ENCODE measurements at regions not wholly inside any gene's neighbourhood (a gene's known extent, or its start where the extent isn't known, plus 50 kb on each side); places are given as distances from the start of the nearest gene placed in this dataset. TPM values are rescaled to one million over a fixed set of nuclear protein-coding genes. Genes with fewer than 3 reads are reported as not detected.
"Not testable (repeated sequence)": the region's sequence is repeated elsewhere in the genome, so short reads cannot be mapped to it uniquely, and the experiment has no call there.

DNA sequence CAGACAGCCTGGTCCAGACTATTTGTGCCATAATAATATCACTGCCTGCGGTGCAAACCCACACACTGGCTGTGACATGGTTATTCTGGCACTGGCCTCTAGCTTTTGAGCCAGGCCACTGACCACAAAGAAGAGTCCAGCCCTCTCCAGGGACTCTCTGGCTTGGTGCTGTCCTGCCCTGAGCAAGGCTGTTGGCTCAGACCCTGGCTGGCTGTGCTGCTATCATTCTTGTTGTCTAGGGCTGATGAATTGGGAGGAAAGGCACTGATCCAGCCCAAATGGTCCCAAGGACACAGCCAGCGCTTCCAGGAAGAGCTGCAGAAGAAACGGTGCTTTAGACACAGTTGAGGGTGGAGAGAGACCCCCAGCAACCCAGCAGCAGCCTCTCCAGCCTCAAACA, 80.8 kb downstream of the TMEM130 start:
- Histone ChIP-seq H3K36me3 (no peaks in the 10 kb centered on the region), H3K9me3 (no peaks in the 10 kb centered on the region), H3K4me3 (no peak overlapping the region), H3K27ac (no peak overlapping the region), H3K4me1 (no peaks in the 10 kb centered on the region), H3K27me3 (no peaks in the 10 kb centered on the region)
- intact Hi-C loops (cut with DNase I; ENCODE audit: low total_unique reads), result no loop called here
- DNase-seq, result no peak
- TF ChIP-seq POLR2A (IDR thresholded peaks at IDR 0.05), result no peak
- TF ChIP-seq, protein P1, sequence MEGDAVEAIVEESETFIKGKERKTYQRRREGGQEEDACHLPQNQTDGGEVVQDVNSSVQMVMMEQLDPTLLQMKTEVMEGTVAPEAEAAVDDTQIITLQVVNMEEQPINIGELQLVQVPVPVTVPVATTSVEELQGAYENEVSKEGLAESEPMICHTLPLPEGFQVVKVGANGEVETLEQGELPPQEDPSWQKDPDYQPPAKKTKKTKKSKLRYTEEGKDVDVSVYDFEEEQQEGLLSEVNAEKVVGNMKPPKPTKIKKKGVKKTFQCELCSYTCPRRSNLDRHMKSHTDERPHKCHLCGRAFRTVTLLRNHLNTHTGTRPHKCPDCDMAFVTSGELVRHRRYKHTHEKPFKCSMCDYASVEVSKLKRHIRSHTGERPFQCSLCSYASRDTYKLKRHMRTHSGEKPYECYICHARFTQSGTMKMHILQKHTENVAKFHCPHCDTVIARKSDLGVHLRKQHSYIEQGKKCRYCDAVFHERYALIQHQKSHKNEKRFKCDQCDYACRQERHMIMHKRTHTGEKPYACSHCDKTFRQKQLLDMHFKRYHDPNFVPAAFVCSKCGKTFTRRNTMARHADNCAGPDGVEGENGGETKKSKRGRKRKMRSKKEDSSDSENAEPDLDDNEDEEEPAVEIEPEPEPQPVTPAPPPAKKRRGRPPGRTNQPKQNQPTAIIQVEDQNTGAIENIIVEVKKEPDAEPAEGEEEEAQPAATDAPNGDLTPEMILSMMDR (IDR thresholded peaks at IDR 0.05), result no peak

DNA sequence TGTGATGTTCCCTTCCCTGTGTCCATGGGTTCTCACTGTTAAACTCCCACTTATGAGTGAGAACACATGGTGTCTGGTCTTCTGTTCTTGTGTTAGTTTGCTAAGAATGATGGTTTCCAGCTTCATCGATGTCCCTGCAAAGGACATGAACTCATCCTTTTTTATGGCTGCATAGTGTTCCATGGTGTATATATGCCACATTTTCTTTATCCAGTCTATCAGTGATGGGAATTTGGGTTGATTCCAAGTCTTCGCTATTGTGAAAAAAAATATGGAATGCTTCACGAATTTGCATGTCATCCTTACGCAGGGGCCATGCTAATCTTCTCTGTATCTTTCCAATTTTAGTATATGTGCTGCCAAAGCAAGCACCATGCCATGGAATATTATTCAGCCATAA, 75.4 kb downstream of the TMEM130 start:
- H3K27me3 ChIP-seq; H3K4me1 ChIP-seq; H3K9me3 ChIP-seq; H3K4me3 ChIP-seq; H3K36me3 ChIP-seq; DNase-seq; intact Hi-C loops (cut with DNase I; ENCODE audit: low total_unique reads); H3K27ac ChIP-seq: not testable (repeated sequence)

DNA sequence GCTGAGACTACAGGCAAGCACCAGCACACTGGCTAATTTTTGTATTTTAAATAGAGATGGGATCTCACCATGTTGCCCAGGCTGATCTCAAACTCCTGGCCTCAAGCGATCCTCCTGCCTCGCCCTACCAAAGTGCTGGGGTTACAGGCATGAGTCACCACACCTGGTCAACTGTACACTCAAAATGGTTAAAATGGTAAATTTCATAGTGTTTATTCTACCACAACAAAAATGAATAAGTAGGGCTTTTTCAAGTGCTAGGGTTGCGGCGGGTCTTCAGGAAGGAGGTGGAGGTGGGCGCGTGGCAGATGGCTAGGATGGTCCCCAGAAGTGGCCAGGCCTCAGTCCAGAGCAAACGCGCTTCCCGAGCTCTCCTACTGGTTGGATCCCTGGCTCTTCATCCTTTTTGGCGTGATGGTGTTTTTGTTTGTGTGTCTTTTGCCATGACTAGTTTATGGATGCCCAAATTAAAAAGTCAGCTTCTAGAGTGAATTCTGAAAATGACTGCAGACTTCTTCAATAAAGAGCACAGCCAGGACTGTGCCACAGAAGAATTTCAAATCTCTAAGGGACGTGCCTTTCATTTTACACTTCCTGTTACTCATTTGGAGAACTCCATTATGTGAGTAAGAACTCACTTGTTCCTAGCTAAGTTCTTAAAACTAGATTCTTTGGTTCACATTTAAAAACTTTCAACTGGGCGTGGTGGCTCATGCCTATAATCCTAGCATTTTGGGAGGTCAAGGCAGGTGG, 73.9 kb downstream of the TMEM130 start:
- Histone ChIP-seq H3K36me3 (no peaks in the 10 kb centered on the region), H3K4me3 (no peak overlapping the region), H3K4me1 (no peaks in the 10 kb centered on the region), H3K27me3 (no peaks in the 10 kb centered on the region), H3K27ac (no peak overlapping the region), H3K9me3 (no peaks in the 10 kb centered on the region)
- intact Hi-C loops (cut with DNase I; ENCODE audit: low total_unique reads), result no loop called here
- no peak for TF ChIP-seq POLR2A (IDR thresholded peaks at IDR 0.05)
- TF ChIP-seq, protein P1 (IDR thresholded peaks at IDR 0.05), result no peak
- no peak for DNase-seq

Small RNA genes lying in the stretch of these regions (small RNA-seq; reads per million reads assigned to genes)
- not detected for gene RNU6-393P

Data from uterus (tissue), 3 donors.